ENCODE measurements at regions not wholly inside any gene's neighbourhood (a gene's known extent, or its start where the extent isn't known, plus 50 kb on each side); places are given as distances from the start of the nearest gene placed in this dataset.
"Not testable (repeated sequence)": the region's sequence is repeated elsewhere in the genome, so short reads cannot be mapped to it uniquely, and the experiment has no call there.

- DNase-seq (ENCODE audit: insufficient read length, low spot score) (no peak), FAIRE-seq (no peak)
Measured at GRCh38 chr11:135017296-135017695, 605.3 kb upstream of the B3GAT1 start.

DNA sequence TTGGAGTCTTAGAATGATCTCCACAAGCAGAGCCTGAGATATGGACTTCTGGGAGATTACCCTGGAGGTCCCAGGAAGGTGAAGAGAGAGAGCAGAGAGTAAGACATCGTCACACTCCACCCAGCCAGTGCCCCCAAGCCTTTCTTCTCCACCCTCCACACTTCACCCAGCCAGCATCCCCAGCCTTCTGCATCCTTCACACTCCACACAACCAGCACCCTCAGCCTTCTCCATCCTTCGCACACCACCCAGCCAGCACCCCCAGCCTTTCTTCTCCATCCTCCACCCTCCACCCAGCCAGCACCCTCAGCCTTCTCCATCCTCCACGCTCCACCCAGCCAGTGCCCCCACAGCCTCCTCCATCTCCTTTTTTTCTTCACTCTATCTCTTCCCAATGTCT lies 603.9 kb upstream of the B3GAT1 start:
- DNase-seq (ENCODE audit: insufficient read length, low spot score) (no peak), FAIRE-seq (no peak)

DNA sequence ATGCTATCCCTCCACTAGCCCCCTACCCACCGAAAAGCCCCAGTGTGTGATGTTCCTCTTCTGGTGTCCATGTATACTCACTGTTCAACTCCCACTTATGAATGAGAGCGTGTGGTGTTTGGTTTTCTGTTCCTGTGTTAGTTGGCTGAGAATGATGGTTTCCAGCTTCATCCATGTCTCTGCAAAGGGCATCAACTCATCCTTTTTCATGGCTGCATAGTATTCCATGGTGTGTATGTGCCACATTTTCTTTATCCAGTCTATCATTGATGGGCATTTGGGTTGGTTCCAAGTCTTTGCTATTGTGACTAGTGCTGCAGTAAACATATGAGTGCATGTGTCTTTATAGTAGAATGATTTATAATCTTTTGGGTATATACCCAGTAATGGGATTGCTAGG lies 599.3 kb upstream of the B3GAT1 start:
- not testable (repeated sequence) for DNase-seq (ENCODE audit: insufficient read length, low spot score); FAIRE-seq

- FAIRE-seq (no peak), DNase-seq (ENCODE audit: insufficient read length, low spot score) (no peak)
Measured at GRCh38 chr11:135009125-135009524, 597.1 kb upstream of the B3GAT1 start.

DNA sequence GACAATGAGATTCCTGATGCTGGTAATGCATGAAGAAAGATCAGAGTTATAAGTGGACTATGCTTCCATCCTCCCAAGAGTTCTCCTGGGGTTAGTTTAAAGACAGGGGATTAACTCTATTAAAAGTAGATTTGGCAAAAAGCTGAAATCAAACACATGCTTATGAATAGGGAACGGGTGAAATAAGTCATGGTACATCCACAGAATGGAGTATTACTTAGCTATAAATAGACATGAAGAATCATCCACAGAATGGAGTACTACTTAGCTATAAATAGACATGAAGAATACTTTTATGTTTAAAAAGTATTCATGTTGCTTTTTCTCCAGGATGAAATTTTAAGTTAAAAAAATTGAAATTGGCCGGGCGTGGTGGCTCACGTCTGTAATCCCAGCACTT lies 596.4 kb upstream of the B3GAT1 start:
- no peak for DNase-seq (ENCODE audit: insufficient read length, low spot score)
- FAIRE-seq = no peak

- DNase-seq (ENCODE audit: insufficient read length, low spot score) (no peak), FAIRE-seq (no peak)
Measured at GRCh38 chr11:135008001-135008405, 596.0 kb upstream of the B3GAT1 start.

DNA sequence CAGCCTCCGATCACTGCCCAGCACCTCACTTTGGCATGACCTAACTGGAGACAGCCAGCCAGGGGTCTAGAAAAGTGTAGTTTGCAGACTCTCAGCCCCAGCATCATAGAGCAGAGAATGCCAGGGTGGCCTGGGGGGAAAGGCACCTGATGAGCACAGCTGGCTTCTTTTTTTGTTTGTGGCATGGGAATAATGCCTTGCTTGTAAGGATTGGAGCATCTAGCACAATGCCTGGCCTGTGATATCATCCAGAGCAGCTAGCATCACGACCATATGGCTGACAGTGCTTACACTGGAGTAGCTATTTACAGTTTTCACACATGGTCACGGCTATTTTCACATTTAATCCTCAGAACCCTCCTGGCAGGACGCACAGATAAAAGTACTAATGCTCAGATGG lies 594.8 kb upstream of the B3GAT1 start:
- no peak for FAIRE-seq
- DNase-seq (ENCODE audit: insufficient read length, low spot score) = no peak

- FAIRE-seq (no peak), DNase-seq (ENCODE audit: insufficient read length, low spot score) (no peak)
Measured at GRCh38 chr11:135004495-135004894, 592.5 kb upstream of the B3GAT1 start.

- FAIRE-seq = no peak
- no peak for DNase-seq (ENCODE audit: insufficient read length, low spot score)
Measured at GRCh38 chr11:135002236-135002635, 590.2 kb upstream of the B3GAT1 start.

DNA sequence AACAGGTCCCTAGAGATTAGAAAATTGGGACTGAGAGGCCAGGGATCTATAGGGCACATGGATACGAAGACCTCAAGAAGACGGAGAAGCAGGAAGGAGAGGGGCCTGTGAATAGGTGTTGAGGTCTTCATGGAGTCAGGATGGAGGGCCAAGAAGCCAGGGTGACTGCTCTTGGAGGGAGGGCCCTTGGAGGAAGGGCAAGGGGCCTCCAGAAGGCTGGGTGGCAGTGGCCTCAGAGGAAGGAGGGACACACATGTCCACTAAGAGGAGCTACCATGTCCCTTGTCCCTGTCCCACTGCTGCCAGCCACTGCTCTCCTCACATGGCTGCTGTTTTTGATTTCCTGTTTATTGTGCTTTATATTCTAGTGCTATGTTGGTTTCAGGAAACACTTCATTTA lies 589.5 kb upstream of the B3GAT1 start:
- no peak for DNase-seq (ENCODE audit: insufficient read length, low spot score)
- no peak for FAIRE-seq

- not testable (repeated sequence) for DNase-seq (ENCODE audit: insufficient read length, low spot score); FAIRE-seq
Measured at GRCh38 chr11:135001065-135001464, 589.0 kb upstream of the B3GAT1 start.

DNA sequence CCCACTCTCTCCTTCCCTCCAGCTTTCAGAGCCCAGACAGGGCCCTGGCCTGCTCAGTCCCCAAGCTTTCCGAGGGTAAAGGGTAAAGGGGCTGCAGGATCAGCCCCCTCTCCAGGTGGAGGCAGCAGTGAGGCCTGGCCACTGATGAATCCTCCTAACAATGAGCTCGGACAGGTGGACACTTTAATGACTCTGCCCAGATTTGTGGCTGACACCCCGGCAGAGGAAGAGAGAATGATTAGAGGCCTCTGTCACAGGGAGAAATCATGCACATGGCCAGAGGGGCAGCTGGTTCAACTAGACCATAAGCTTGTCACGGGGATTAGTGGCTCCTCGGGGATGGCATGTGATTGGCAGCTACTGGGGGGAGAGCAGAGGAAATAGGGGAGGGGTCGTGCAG lies 587.5 kb upstream of the B3GAT1 start:
- no peak for DNase-seq (ENCODE audit: insufficient read length, low spot score)
- FAIRE-seq = no peak

- DNase-seq (ENCODE audit: insufficient read length, low spot score) (no peak), FAIRE-seq (no peak)
Measured at GRCh38 chr11:134997652-134998320, 585.7 kb upstream of the B3GAT1 start.

DNA sequence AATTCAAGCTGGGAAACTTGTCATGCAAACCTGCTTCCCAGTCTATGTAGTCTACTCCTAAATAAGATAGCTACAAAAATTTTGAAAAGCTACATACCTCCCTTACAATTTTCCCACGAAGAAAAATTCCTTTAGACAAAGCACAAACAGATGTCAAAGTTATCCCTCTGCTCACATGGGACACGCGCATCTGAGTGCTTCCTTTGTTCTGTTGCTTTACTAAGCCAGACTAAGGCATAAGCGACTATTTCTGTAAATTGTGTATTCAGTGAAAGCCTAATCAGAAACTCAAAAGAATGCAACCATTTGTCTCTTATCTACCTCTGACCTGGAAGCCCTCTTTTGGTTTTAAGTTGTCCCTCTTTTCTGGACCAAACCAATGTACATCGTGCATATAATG lies 583.7 kb upstream of the B3GAT1 start:
- no peak for DNase-seq (ENCODE audit: insufficient read length, low spot score)
- no peak for FAIRE-seq

DNA sequence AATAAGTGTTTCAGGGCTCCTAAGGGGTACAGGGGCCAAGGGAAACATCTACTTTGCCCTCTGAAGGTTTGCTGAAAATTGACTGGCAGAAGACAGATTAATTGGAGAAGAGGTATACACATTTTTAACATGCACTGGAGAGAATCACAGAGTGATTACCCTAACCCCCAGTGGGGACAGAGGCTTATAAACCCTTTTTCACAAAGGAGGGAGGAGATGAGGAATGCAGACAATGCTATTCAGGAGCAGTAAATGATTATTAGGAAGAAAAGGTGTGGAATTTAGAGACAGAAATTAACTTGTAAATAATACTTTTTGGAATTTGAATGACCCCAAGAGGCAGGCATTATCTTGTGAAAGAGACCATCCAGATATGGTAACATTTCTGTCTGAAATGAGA lies 582.4 kb upstream of the B3GAT1 start:
- no peak for DNase-seq (ENCODE audit: insufficient read length, low spot score)
- no peak for FAIRE-seq

DNA sequence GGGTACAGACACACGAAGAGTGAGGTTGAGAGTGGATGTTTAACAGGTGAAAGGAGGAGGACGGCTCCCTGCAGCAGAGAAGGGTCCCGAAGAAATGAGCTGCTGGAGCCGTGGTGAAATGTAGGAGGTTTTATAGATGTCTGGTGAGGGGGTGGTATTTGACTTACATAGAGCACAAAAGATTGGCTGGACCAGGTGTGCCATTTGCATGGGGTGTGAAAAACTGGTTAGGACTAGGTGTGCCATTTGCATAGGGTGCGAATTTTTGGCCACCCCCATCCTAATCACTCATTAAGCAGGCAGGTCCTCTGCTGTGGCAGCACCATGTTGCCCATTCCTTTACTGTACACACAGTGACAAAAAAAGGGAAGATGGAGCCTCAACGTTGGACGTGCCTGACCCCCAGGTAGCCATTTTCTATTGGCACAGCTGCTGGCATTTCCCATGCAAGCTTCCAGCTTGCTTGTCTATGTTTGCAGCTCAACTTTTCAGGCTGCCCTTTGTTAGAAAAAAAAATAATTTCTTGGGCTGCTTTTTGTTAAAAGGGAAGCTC lies 581.7 kb upstream of the B3GAT1 start:
- no peak for FAIRE-seq
- DNase-seq (ENCODE audit: insufficient read length, low spot score) = no peak

DNA sequence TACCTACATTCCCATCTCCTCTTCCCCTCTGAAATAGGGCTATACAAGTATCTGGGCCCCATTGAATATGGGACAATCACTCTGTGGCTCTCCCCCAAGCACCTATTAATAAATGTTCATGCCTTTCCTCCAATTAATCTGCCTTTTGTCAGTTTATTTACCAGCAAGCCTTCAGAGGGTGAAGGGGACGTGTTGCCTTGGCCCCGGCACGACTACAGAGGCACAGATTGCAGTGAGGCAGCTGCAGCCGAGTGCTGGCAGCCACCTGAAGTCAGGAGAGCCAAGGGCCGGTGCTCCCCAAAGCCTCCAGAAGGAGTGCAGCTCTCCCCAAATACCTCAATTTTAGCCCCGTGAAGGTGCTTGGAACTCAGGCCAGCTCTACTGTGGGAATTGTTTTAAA lies 580.9 kb upstream of the B3GAT1 start:
- DNase-seq (ENCODE audit: insufficient read length, low spot score) (no peak), FAIRE-seq (no peak)

DNA sequence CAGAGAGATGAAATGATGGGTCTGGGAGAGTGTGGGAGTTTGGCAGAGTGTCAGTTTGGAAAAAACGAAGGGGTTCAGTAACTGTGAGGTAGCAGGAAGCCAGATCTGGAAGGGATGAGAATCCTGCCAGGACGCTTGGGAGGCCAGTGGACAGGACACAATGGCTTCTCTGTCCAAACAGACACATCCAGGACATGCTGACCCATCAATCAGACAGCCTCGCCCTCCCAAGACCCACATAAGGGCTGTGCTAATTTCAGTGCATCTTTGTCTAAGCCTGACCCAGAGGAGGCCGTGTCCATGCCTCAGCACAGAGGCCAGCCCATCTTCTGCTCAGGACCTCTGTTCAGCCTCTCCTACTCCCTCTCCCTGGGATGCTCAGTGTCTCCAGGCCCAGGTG lies 576.5 kb upstream of the B3GAT1 start:
- FAIRE-seq (no peak), DNase-seq (ENCODE audit: insufficient read length, low spot score) (no peak)

DNA sequence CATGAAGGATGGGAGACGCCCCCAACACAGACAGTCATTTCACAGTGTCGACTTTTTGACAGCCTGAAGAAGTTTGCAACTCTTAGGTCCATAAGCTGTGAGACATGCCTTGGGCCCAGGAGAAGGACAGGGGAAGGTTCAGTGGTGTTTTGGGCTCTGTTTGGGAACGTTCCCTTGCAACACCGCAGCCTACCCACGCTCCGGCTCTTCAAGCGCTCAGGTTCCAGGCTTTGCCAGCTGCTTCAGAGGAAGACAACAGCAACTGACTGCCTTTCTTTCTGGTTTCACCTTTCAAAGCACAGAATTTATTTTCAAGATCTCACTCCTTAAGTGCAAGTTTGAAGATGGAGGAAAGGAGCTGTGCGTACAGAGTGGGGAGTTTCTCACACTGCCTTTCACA lies 575.8 kb upstream of the B3GAT1 start:
- DNase-seq (ENCODE audit: insufficient read length, low spot score) (no peak), FAIRE-seq (no peak)

DNA sequence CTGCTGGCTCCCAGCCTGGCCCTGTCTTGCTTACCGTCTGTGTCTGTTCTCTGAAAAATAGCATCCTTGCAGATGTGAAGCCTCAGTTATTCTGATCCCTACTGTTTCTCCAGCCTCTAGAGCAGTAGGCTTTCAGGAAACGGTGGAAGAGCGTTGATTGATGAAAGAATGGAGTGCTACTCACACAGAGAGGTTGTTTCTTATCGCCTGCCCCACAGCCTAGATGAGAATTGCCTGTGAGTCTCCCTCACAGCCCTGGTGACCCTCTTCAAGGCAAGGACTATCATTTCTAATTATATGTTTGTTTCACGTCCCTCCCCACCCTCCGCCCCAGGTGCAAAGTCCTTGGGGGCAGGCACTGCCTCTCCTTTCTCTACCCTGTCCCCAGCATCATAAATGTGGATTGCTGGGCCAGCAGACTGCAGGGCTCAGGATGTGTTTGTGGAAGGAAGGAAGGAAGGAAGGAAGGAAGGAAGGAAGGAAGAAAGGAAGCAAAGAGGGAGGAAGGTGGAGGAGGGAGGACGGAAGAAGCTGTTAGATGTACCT lies 575.3 kb upstream of the B3GAT1 start:
- no peak for DNase-seq (ENCODE audit: insufficient read length, low spot score)
- no peak for FAIRE-seq

- DNase-seq (ENCODE audit: insufficient read length, low spot score) = no peak
- no peak for FAIRE-seq
Measured at GRCh38 chr11:134984421-134984820, 572.4 kb upstream of the B3GAT1 start.

- not testable (repeated sequence) for FAIRE-seq; DNase-seq (ENCODE audit: insufficient read length, low spot score)
Measured at GRCh38 chr11:134982432-134982831, 570.4 kb upstream of the B3GAT1 start.

DNA sequence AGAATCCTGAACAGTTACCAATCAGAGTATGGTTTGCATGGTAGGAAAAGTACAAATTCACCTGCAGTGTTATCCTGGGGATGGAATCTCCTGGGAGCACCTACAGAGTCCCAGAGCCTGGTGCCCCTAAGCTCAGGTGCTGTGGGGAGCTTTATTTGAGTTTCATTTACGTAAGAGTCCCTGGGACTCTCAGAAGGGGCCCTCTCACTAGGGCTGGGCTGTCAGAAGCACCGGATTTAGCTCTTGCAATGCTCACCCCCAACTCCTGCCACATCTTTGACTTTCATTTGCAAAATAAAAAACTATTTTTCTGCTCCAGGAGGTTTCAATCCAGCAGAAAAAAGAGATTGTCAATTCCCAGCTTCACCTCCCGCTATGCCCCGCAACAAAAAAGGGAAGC lies 569.8 kb upstream of the B3GAT1 start:
- DNase-seq (ENCODE audit: insufficient read length, low spot score) (no peak), FAIRE-seq (no peak)

Data from GM19239 (cell line).